GM10266 (cell line): ENCODE measurements at regions not wholly inside any gene's neighbourhood (a gene's known extent, or its start where the extent isn't known, plus 50 kb on each side); places are given as distances from the start of the nearest gene placed in this dataset.

Experiments
- DNase-seq: peaks from one replicate; pipeline ENCODE4 v3.0.0; 2012; ENCODE audit errors: extremely low spot score
- CTCF ChIP-seq: IDR thresholded peaks from 2 replicates; pipeline ENCODE4 v1.5.1; 2012; ENCODE audit warnings: mild to moderate bottlenecking, low read depth; ENCODE audit not compliant: control insufficient read depth, insufficient read depth; ENCODE audit errors: missing control alignments

GRCh38 chr1:4105300-4105880 lies 205.3 kb upstream of the C1orf174 start:
- no peak for DNase-seq
- TF ChIP-seq CTCF, result no peak

- no peak for TF ChIP-seq CTCF
- DNase-seq, result no peak
Observed at GRCh38 chr1:4106731-4107130, 206.7 kb upstream of the C1orf174 start.

- DNase-seq, result no peak
- TF ChIP-seq CTCF, result no peak
Observed at GRCh38 chr1:4107291-4107690, 207.2 kb upstream of the C1orf174 start.

GRCh38 chr1:4108331-4108730 lies 208.3 kb upstream of the C1orf174 start:
- no peak for DNase-seq
- no peak for TF ChIP-seq CTCF

- DNase-seq, result no peak
- no peak for TF ChIP-seq CTCF
Observed at GRCh38 chr1:4108758-4109627, 208.9 kb upstream of the C1orf174 start.

GRCh38 chr1:4109628-4109940 lies 209.5 kb upstream of the C1orf174 start:
- DNase-seq, result no peak

GRCh38 chr1:4110888-4111287 lies 210.8 kb upstream of the C1orf174 start:
- DNase-seq, result no peak
- no peak for TF ChIP-seq CTCF

More at GRCh38 chr1:4109628-4109940, 209.5 kb upstream of the C1orf174 start:
- no peak for TF ChIP-seq CTCF
